ENCODE measurements at regions not wholly inside any gene's neighbourhood (a gene's known extent, or its start where the extent isn't known, plus 50 kb on each side); places are given as distances from the start of the nearest gene placed in this dataset.

DNA sequence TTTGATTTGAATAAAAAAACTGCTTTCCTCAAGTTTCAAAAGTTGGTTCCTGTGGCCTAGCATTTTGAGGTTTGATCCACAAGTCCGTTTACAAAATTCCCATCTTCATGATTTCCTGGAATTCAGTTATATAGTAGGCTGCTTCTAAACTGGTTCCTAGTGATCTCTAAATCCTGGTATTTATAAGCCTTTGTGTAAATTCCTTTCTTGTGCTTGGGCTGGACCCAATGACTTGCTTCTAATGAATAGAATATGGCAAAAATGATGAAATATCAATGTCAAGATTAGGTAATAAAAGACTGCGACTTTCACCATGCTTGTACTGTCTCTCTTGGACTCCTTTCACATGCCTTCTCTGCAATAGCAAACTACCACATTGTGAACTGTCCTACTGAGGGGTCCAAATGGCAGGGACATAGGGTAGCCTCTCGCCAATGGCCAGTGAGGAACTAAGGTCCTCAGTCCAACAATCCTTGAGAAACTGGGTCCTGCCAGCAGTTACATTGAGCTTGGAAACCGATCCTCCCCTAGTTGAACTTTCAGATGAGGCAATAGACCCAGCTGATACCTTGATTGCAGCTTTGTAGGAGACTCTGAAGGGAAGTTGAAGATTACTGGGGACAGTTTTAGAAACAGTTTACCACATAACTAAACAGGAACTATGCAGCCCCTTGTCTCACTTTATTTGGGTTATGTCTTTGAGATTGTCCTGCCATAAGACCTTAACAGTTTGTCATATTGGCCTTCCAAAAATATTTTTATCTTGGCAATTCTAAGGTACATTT is 303.9 kb upstream of the TBC1D5 start:
- no peak for DNase-seq (ENCODE audit: low read depth in 2 of 2)

DNA sequence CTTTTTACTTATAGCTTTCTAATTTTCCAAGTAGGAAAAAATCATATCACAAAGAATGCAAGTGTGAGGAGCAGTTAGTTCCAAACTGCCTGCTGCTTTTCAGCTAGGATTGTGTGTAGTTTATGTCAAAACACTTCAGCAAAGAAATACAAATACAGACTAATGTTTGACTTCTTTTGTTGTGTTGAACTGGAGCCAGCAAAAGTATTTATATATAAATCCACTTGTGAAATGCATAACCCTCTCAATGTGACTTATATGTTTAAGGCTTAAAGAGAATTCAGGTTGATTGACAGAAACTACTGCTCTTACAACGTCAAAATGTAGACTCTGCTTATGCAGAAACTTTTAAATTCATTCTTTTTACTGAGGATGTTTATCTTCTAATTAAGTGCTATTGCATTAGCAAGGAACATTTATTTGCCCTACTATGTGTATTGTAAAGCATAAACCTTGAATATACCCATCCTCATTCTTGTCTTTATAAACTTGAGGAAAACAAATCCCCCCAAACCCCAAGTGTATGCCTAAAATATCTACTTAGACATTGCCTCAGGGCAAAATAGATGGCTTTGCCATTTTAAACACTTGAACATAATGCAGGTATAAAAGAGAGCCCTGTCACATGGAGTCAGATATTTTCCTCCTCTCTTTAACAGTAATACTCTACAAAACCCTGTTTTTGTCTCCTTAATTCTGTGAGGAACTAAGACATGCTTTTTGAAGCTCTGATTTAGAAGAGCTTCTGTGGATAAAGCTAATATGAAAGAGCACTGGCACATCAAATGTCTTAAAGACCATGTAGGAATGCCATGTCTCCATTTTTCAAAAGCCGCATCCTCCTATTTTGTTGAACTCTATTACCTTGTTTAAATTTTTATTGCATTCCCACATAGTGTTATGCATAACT is 302.8 kb upstream of the TBC1D5 start:
- DNase-seq (ENCODE audit: low read depth in 2 of 2) = no peak

DNA sequence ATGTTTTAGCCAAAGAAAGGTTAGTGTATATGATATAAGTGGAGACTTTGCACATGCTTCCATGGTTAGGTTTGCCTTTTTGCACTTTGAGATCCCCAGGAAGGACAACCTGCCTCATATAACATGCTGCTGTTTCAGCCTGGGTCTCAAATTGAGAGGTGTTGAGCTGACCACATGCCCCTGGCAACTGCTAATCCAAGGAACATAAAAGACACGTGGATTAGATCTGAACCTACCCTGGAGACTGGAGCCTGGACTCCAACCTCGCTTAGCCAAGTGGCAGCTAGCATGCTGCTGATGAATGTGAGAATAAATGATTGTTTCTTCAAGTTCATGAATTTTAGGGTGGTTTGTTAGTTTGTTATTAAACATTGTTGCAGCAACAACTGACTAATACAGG is 301.8 kb upstream of the TBC1D5 start:
- DNase-seq (ENCODE audit: low read depth in 2 of 2) = no peak

DNA sequence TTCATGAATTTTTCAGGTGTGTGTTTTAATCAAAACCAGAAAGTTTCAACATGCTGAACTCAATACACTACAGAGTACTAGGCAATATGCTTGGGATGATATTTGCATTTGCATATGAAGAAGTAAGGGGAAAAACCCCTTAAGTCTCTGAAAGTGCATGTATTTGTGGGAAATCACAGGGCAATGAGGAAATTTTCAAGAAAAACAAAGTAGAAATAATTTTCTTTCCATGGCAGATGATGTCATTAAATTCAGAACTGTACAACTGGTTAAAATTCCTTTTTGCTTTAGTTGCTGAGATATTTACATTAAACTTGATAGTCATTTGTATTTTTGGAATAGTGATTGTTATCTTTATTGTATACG is 294.0 kb upstream of the TBC1D5 start:
- DNase-seq (ENCODE audit: low read depth in 2 of 2) = no peak

DNA sequence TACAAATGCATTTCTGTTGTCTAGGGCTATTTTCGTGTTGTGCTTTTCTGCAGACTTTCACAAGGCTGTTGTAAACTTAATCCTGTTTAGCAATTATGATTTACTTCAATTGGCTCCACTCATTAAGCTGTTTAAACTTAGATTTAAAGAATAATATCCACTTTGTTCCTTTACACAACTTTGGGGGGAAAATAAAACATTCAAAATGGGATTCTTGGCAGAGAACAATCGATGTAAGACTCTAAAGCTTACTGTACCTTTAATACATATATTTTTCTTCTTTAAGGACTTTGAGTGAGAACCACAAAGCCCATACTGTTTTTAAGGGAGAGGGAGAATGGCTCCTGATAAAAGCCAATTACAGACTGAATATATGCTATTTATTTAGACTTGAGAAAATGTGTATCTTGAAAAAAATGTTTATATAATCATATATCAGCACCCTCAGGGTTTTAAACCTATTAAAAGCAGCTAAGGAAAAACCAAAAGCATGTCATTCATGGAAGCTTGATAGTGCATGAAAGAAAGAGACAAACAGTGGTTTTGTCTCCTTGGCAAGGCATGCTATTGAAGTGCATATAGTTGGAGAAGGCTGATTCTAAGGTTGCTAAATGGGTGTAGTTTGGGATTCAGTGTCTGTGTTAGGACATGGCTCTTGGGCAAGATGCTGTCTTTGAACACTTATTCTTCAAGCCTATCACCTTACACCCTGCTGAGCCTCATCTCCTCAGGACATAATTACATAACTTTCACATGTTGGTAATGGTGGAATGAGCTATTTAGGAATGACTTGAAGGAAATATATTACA is 293.4 kb upstream of the TBC1D5 start:
- DNase-seq (ENCODE audit: low read depth in 2 of 2) = no peak

DNA sequence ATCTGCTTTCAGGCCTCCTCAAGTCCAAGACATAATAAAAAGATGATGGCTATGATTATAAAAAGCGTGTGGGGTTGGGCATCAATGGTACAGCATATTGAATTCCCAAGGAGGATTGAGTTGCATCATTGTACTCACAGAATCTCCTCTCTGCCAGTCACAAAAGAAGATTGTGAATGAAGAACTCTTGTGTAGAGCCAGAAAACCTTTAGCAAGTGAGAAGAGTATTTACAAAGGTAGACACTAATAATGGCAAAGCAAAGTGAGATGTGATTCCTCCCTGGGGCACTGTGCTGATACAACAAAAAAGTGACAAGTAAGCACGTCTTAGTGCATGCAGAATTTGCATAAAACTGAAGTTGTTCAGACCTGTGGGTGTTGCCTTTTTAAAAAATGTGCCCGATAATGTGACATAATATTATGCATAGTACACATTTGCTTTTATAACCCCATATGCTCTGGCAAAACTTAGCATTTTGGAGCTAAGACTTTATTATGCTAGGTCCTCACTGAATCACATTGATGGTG is 291.2 kb upstream of the TBC1D5 start:
- DNase-seq (ENCODE audit: low read depth in 2 of 2) = no peak

DNA sequence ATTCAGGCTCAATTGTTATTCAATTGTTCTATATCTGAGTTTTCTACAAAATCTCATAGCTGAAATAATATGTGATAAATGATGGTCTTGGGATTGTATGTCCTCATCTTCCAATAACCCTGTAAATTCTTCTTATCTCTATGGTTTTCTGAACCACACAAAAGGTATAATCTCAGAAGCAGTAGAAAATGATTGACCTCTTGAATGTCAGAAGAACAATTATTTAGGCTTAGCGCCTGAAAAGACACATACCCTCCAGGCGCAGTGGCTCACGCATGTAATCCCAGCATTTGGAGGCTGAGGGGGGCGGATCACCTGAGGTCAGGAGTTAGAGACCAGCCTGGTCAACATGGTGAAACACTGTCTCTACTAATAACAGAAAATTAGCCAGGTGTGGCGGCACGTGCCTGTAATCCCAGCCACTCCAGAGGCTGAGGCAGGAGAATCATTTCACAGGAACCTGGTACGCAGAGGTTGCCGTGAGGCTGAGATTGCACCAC is 288.0 kb upstream of the TBC1D5 start:
- DNase-seq (ENCODE audit: low read depth in 2 of 2) = no peak

DNA sequence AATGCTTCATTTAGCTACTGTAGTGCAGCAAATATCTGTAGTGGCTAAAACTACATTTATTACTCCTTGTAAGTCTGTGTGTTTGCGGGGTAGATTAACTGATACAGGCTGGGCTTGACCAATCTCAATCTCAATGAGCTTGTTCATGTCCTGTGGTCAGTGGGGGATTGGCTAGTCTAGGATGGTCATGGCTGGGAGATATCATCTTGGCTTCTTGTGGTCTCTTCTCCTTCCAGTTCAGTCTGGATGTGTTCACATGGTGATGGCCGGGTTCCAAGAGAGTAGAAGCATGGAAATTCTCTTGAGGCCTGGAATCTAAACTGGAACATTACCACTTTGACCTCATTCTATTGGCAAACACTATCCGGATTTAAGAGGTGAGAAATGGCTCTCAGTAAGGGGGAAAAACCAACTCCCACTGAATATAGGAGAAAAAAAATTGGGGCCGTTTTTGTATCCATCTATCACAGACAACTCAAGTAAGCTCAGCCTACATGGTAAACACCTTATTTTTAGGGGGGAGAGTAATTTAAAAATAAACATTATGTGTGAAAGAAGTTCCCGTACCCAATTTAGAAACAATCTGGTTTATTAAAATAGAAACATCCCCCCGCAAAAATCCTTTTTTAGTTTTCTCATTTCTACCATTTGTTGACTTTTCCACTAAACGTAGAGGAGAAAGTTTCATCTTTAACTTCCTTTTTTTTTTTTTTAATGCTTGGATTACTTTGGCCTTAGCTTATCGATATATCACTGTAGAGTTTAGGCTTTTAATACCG is 284.9 kb upstream of the TBC1D5 start:
- no peak for DNase-seq (ENCODE audit: low read depth in 2 of 2)

DNA sequence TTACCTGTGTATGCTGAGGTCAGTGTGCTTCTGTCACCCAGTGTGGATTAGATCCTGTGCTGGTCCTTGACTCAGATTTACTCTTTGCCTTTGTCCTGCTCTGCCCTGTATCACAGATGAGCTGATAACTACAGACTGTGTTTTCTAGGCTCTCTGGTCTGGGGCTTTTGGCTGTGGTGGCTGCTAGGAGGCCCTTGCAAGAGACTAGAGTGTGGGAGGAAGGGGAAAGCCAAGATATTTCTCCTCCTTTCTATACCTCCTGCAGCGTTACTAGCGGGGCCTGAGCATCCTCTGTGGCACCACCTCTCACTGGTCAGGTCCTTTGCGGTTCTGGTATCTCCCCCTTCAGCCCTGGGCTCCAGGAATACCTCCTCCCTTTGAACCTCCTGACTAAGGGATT is 282.3 kb upstream of the TBC1D5 start:
- DNase-seq (ENCODE audit: low read depth in 2 of 2) = no peak

DNA sequence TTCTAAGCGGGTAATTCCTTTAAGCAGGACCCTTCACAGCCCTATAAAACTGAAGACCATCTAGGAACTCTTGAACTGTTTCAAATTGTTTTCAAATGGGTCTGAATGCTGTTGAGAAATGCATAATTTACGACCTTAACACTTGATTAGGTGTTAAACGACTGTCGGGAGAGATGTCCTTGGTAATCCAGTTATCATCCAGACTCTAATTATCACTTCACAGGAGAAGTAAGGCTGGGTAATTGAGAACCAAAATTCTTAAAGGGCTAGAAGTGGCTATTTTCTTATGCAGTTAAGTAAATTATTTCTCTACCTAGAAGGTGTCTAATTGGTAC is 276.7 kb upstream of the TBC1D5 start:
- DNase-seq (ENCODE audit: low read depth in 2 of 2) = no peak

DNA sequence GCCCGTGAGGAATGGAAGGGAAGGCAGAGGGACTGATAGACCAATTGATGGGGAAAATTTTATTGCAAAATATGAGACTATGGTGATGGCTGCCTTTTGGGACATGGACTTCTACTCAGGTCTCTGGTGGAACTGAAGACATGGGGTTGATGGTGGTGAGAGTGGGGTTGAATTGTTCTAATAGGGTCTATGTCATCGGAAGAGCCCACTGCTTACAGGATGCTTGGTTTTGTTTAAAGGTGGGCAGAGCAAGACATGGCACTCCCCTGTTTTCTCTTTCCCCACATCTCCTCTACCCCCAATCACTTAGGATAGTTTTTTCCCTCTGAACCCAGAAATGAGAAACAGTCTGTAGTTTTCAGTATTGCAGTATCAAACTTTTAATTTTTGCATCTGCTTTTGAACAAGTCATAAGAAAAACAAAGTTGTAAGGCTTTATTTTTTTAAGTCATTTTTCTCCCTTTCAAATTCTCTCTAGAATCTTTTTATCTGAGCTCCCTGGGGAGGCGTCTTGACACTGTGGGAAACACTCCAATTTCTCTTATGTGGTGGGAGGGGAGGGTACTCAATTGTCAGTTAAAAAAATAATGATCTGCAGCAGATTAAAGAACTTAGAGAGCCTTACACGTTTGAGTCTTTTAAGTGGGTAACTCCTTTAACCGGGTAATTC is 276.2 kb upstream of the TBC1D5 start:
- no peak for DNase-seq (ENCODE audit: low read depth in 2 of 2)

DNA sequence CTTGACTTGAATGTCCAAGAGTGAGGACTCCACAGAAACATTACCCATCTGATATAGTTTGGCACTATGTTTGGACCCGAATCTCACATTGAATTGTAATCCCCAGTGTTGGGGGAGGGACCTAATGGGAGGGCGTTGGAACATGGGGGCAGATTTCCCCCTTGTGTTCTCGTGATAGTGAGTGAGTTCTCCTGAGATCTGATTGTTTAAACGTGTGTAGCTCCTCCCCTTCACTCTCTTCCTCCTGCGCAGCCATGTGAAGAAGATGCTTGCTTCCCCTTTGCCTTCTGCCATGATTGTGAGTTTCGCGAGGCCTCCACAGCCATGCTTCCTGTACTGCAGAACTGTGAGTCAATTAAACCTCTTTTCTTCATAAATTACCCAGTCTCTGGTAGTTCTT is 273.9 kb upstream of the TBC1D5 start:
- DNase-seq (ENCODE audit: low read depth in 2 of 2) = no peak

DNA sequence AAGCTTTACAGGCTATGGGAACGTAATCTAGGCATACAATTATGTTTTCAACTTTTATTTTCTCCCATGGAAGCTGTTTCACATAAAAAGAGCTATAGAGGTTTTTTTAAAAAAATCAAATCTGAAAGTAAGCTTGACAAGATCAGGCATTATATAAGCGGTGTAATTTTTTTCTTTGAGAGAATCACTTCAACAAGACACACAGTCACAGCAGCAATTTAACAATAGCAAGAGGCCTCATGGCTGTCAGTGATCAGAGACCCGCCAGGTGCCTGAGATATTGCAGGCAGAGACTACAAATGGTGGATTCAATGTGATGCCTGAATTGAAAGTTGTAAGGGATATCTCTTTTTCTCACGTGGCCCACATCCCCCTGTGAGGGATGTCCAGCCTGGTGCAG is 270.5 kb upstream of the TBC1D5 start:
- DNase-seq (ENCODE audit: low read depth in 2 of 2) = no peak

DNA sequence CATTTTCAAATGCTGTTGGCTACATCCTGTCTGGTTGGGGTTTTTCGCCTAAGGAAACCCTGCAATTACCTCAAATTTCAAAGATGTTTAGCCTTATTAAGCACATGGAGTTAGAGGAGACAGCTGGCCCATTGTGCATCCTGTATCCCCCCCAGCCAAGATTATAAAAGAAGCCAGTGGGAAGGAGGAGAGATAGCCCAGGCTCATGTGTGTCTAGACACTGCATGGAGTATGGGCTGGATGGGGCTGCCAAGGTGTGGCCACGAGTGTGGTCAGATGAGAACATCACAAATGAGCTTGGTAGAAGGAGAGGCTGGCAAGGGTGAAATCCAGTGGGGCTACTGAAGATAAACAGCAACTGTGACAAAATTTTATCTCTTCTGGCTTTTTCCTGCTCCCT is 270.0 kb upstream of the TBC1D5 start:
- DNase-seq (ENCODE audit: low read depth in 2 of 2) = no peak

DNA sequence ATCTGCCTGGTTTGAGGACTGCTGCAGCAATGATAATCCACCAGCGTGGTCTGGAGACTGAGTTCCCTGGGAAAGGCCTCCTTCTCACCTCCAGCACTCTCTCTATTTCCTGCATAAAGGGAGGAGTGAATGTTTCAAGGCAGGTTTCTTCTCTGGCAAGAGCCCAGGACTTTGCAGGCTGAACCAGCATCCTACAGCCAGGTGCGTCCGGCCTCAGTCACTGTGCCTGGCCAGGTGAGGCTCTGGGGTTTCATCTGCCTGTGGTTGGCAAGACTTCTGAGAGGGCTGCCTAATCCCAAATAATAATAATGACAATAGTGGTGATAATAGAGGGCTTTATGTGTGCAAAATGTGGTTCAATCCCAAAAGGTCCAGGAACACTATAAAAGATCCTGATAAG is 269.0 kb upstream of the TBC1D5 start:
- no peak for DNase-seq (ENCODE audit: low read depth in 2 of 2)

DNA sequence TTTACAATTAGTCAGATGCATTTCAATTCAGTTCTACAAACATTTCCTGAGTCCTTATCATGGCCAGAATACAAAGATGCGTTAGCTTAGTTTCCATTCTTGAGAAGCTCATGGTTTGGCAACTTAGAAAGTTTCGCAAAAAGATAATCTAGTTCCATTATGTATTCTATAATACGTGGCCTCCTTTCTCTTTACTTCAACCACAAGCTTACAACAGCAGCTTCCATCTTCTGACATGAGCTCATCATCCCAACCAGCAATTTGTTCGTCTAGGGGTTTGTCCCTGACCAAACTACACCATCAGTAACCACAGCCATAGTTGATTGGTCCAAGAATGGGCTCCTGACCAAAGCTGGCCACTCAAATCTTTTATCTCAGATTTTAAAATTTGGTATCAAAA is 267.6 kb upstream of the TBC1D5 start:
- DNase-seq (ENCODE audit: low read depth in 2 of 2) = no peak

DNA sequence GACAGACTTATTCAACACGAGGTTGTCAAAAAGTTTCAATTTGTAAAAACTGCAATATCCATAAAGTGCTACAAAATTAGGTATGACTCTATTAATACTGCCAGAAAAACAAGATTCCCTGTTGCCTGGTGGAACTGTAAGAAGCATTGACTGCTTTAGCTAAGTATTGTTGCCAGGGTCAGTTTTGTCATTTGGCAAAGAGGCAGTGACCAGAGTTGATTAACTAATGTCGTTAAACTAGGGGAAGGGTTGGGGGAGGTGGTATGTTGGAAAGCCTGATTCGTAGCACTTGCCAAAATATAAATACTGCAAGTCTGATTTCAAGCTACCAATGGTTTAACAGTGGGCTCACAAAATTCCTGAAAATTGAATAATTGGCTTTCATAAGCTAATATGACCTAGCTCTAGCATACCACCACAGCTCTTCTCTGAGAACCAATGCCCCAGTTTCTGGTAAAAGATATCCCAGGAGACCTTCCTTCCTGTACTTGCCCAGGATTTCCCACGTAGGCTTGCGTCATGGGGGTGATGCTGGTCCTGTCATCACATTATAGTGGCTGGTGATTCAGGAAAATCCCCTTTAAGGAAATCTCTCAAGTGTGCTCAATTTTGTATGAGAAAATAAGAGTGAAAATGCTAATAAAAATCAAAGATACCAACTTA is 266.4 kb upstream of the TBC1D5 start:
- peak; percentile 38 to 40 for DNase-seq (ENCODE audit: low read depth in 2 of 2)

DNA sequence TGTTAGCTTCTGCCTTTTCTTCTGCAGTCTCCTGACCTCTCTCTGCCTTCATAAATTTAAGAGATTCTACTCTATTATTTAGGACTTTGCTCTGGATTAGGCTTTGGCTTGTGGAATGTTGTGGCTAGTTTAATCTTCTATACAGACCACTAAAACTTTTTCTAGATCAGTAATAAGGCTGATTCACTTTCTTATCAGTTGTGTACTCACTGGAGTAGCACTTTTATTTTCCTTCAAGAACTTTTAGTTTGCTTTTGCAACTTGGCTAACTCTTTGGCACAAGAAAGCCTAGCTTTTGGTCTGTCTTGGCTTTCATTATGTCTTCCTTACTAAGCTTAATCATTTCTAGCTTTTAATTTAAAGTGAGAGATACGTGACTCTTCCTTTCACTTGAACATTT is 265.5 kb upstream of the TBC1D5 start:
- DNase-seq (ENCODE audit: low read depth in 2 of 2) = peak in 1 of 2 experiments; percentile 4

DNA sequence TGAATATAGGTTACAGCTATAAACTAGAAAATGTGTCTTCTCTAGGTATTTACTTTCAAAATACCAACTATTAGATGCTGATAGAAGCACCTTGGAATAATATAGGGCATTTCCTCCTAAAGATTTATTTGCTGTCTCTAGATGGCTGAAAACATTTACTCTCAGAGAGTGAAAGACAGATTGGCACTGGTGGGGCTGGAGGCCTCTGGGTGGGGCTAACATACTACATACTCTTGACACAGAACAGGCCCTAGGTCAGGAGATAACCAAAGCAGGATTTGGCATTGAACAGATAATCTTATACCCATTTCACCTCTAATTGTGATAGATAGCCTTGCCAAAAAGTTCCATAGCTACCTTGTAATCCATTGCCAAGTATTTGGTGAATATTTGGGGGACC is 253.3 kb upstream of the TBC1D5 start:
- DNase-seq (ENCODE audit: low read depth in 2 of 2) = no peak

DNA sequence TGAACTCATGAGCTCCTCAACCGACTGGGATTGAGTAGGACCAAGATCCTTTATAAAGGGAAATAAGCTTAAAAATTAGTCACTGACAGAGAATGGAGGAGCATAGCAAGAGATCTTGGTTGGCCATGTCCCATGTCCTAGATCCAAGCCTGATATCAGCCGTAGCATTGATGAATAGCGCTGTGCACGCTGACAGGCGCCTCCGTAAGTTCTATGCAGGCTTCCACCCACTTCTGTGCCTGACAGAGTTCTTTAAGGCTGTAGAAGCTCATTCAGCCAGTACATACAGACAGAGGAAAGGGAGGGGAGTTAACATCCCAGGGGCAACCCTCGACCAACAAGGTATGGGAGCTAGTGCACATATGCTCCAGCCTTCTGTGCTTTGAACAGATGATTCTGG is 251.7 kb upstream of the TBC1D5 start:
- DNase-seq (ENCODE audit: low read depth in 2 of 2) = no peak

Measured in fibroblast of skin of left quadriceps (primary cell).